T-cell (primary cell): ENCODE measurements at regions not wholly inside any gene's neighbourhood (a gene's known extent, or its start where the extent isn't known, plus 50 kb on each side); places are given as distances from the start of the nearest gene placed in this dataset.

Experiments used
- ATAC-seq, 4 experiments: fragments of 200-7000 bp in 3 of 4; fragments of 150-1000 bp in 1 of 4; cut with Tn5 transposase; replicated peaks in 1 of 4; 1 replicate in 3 of 4; 2 replicates in 1 of 4; pipeline ENCODE4 v1.10.0; 2021; ENCODE audit warnings: moderate library complexity in 3 of 4, mild to moderate bottlenecking in 2 of 4, moderate number of reproducible peaks in 1 of 4
- CTCF ChIA-PET, 2 donors: fragments of 300-600 bp; sonication (Branson Sonifier 250); formaldehyde crosslinking; loops; one replicate each; lab custom pipeline; 2022; ENCODE audit warnings: antibody characterized with exemption in 2 of 2; lab: Charles Lee
- POLR2A ChIA-PET, 2 donors: fragments of 300-600 bp; sonication (Branson Sonifier 250); formaldehyde crosslinking; loops; one replicate each; lab custom pipeline; 2022; ENCODE audit warnings: antibody characterized with exemption in 2 of 2; lab: Charles Lee
- DNase-seq, 35 experiments: peaks; one replicate each; pipeline versions ENCODE4 v3.0.0 to v3.0.0-alpha.2; 2013 to 2023
- H3K27ac ChIP-seq: one replicate; pipeline ENCODE4 v1.5.1; 2013; ENCODE audit warnings: low read length
- H3K27me3 ChIP-seq, 2 experiments: replicated peaks in 1 of 2; 1 replicate in 1 of 2; 2 replicates in 1 of 2; pipeline versions ENCODE4 v1.6.1 to v1.7.0; 2013; ENCODE audit warnings: low read length in 1 of 2, mixed read lengths in 1 of 2; ENCODE audit not compliant: control insufficient read depth in 2 of 2, insufficient read depth in 2 of 2; ENCODE audit errors: extremely low read depth in 1 of 2
- H3K36me3 ChIP-seq, 2 donors: 1 replicate in 1 of 2; 2 replicates in 1 of 2; pipeline versions ENCODE4 v1.6.1 to v1.7.0; 2013; ENCODE audit warnings: low read length in 1 of 2; ENCODE audit not compliant: control insufficient read depth in 2 of 2, insufficient read depth in 1 of 2; ENCODE audit errors: extremely low read depth in 1 of 2
- H3K4me1 ChIP-seq, 2 experiments: 1 replicate in 1 of 2; 2 replicates in 1 of 2; pipeline versions ENCODE4 v1.6.1 to v1.7.0; 2013; ENCODE audit warnings: low read length in 2 of 2, mixed read lengths in 1 of 2; ENCODE audit not compliant: insufficient read depth in 2 of 2, control insufficient read depth in 1 of 2; ENCODE audit errors: extremely low read depth in 1 of 2
- H3K4me3 ChIP-seq, 2 donors: 1 replicate in 1 of 2; 2 replicates in 1 of 2; pipeline versions ENCODE4 v1.5.1 to v1.7.0; 2013; ENCODE audit warnings: mild to moderate bottlenecking in 2 of 2, low read length in 1 of 2, moderate library complexity in 1 of 2; ENCODE audit not compliant: control insufficient read depth in 1 of 2; ENCODE audit errors: extremely low read depth in 1 of 2
- H3K9me3 ChIP-seq: 2 replicates; pipeline ENCODE4 v1.7.0; 2013
- H3K27ac Mint-ChIP-seq, 2 donors: one replicate each; pipeline ENCODE4 v1.8.0; 2020 to 2021; ENCODE audit warnings: mild to moderate bottlenecking in 2 of 2, mixed read lengths in 2 of 2
- H3K27me3 Mint-ChIP-seq, 2 donors: one replicate each; pipeline ENCODE4 v1.8.0; 2021 to 2022; ENCODE audit warnings: mixed read lengths in 2 of 2
- H3K36me3 Mint-ChIP-seq: one replicate; pipeline ENCODE4 v1.8.0; 2021; ENCODE audit warnings: mixed read lengths
- H3K4me1 Mint-ChIP-seq, 3 donors: one replicate each; pipeline ENCODE4 v1.8.0; 2020 to 2022; ENCODE audit warnings: mixed read lengths in 3 of 3, mild to moderate bottlenecking in 1 of 3
- H3K4me3 Mint-ChIP-seq, 3 donors: one replicate each; pipeline ENCODE4 v1.8.0; 2020 to 2022; ENCODE audit warnings: mild to moderate bottlenecking in 3 of 3, mixed read lengths in 3 of 3, moderate library complexity in 3 of 3
- H3K9me3 Mint-ChIP-seq, 3 donors: one replicate each; pipeline ENCODE4 v1.8.0; 2020 to 2022; ENCODE audit warnings: mixed read lengths in 3 of 3
- WGBS: methylation state at CpG from one replicate; pipeline ENCODE4 v1.1.5; 2013; ENCODE audit warnings: missing lambda C conversion rate; ENCODE audit not compliant: insufficient coverage; 5-methylcytosine and 5-hydroxymethylcytosine counted together

- 60% methylated on average over 1 of the region's 1 CpG for WGBS
- H3K36me3 ChIP-seq, result no peaks in the 10 kb centered on the region
- Mint-ChIP-seq H3K36me3 (no peaks in the 10 kb centered on the region), H3K27ac (no peak overlapping the region), H3K4me3 (no peak overlapping the region), H3K9me3 (peaks cover 11 to 20% (median 16%) of the 10 kb centered on the region in 3 donors), H3K4me1 (no peaks in the 10 kb centered on the region), H3K27me3 (no peaks in the 10 kb centered on the region)
- H3K27ac ChIP-seq, result no peak overlapping the region
- H3K9me3 ChIP-seq, result peaks cover 4% of the 10 kb centered on the region
- H3K4me1 ChIP-seq, result no peaks in the 10 kb centered on the region
- no peaks in the 10 kb centered on the region for H3K27me3 ChIP-seq
- CTCF ChIA-PET, result no interaction called here
- no peak overlapping the region for H3K4me3 ChIP-seq
- POLR2A ChIA-PET, result no interaction called here
- DNase-seq (no peak), ATAC-seq (no peak)
These were observed 2031.8 kb upstream of the CDH6 start for GRCh38 chr5:29161399-29162291.

GRCh38 chr5:29157975-29158374 lies 2035.5 kb upstream of the CDH6 start:
- Histone ChIP-seq H3K9me3 (no peaks in the 10 kb centered on the region), H3K4me3 (no peak overlapping the region), H3K4me1 (no peaks in the 10 kb centered on the region), H3K36me3 (no peaks in the 10 kb centered on the region), H3K27me3 (no peaks in the 10 kb centered on the region), H3K27ac (no peak overlapping the region)
- H3K4me3 Mint-ChIP-seq, result no peak overlapping the region
- H3K4me1 Mint-ChIP-seq, result no peaks in the 10 kb centered on the region
- WGBS, result no CpG with 5 or more reads among the region's 1 CpG
- no peak overlapping the region for H3K27ac Mint-ChIP-seq
- DNase-seq (no peak), ATAC-seq (no peak)
- peaks cover 13 to 24% (median 17%) of the 10 kb centered on the region in 3 donors for H3K9me3 Mint-ChIP-seq
- ChIA-PET CTCF (no interaction called here), POLR2A (no interaction called here)
- H3K27me3 Mint-ChIP-seq, result no peaks in the 10 kb centered on the region
- no peaks in the 10 kb centered on the region for H3K36me3 Mint-ChIP-seq

GRCh38 chr5:29150840-29151239 lies 2042.6 kb upstream of the CDH6 start:
- no peak overlapping the region for H3K4me3 Mint-ChIP-seq
- peaks cover 2% of the 10 kb centered on the region for H3K9me3 ChIP-seq
- no peak for DNase-seq
- H3K36me3 Mint-ChIP-seq, result no peaks in the 10 kb centered on the region
- H3K27me3 Mint-ChIP-seq, result no peaks in the 10 kb centered on the region
- ATAC-seq, result no peak
- no peak overlapping the region for H3K4me3 ChIP-seq
- ChIA-PET POLR2A (no interaction called here), CTCF (no interaction called here)
- H3K36me3 ChIP-seq, result no peaks in the 10 kb centered on the region
- H3K27ac Mint-ChIP-seq, result no peak overlapping the region
- H3K4me1 ChIP-seq, result no peaks in the 10 kb centered on the region
- no peaks in the 10 kb centered on the region for H3K27me3 ChIP-seq
- WGBS, result no CpG with 5 or more reads among the region's 2 CpGs
- H3K27ac ChIP-seq, result no peak overlapping the region
- H3K9me3 Mint-ChIP-seq, result peaks cover 3 to 15% (median 12%) of the 10 kb centered on the region in 3 donors
- H3K4me1 Mint-ChIP-seq, result no peaks in the 10 kb centered on the region

- Histone ChIP-seq H3K4me1 (no peaks in the 10 kb centered on the region), H3K9me3 (peaks cover 2% of the 10 kb centered on the region), H3K27me3 (no peaks in the 10 kb centered on the region), H3K36me3 (no peaks in the 10 kb centered on the region), H3K27ac (no peak overlapping the region), H3K4me3 (no peak overlapping the region)
- WGBS, result 57% methylated on average over 1 of the region's 2 CpGs
- DNase-seq (no peak), ATAC-seq (no peak)
- Mint-ChIP-seq H3K4me1 (no peaks in the 10 kb centered on the region), H3K9me3 (peaks cover 3 to 15% (median 11%) of the 10 kb centered on the region in 3 donors), H3K4me3 (no peak overlapping the region), H3K27me3 (no peaks in the 10 kb centered on the region), H3K36me3 (no peaks in the 10 kb centered on the region), H3K27ac (no peak overlapping the region)
- CTCF ChIA-PET, result no interaction called here
- POLR2A ChIA-PET, result no interaction called here
These were observed 2044.9 kb upstream of the CDH6 start for GRCh38 chr5:29148581-29148980.

GRCh38 chr5:29148073-29148472 lies 2045.4 kb upstream of the CDH6 start:
- peaks cover 3 to 11% (median 10%) of the 10 kb centered on the region in 3 donors for H3K9me3 Mint-ChIP-seq
- POLR2A ChIA-PET, result no interaction called here
- no peak for ATAC-seq
- no peaks in the 10 kb centered on the region for H3K4me1 ChIP-seq
- H3K9me3 ChIP-seq, result peaks cover 2% of the 10 kb centered on the region
- H3K4me3 ChIP-seq, result no peak overlapping the region
- DNase-seq, result no peak
- no peaks in the 10 kb centered on the region for H3K27me3 Mint-ChIP-seq
- H3K36me3 ChIP-seq, result no peaks in the 10 kb centered on the region
- H3K4me3 Mint-ChIP-seq, result no peak overlapping the region
- H3K27ac ChIP-seq, result no peak overlapping the region
- no peak overlapping the region for H3K27ac Mint-ChIP-seq
- H3K27me3 ChIP-seq, result no peaks in the 10 kb centered on the region
- CTCF ChIA-PET, result no interaction called here
- H3K4me1 Mint-ChIP-seq, result no peaks in the 10 kb centered on the region
- H3K36me3 Mint-ChIP-seq, result no peaks in the 10 kb centered on the region
- 86% methylated on average over 1 of the region's 3 CpGs for WGBS

GRCh38 chr5:29143266-29143665 lies 2050.2 kb upstream of the CDH6 start:
- Mint-ChIP-seq H3K9me3 (peaks cover 4 to 12% (median 4%) of the 10 kb centered on the region in 3 donors), H3K36me3 (no peaks in the 10 kb centered on the region), H3K27ac (no peak overlapping the region), H3K4me3 (no peak overlapping the region), H3K27me3 (no peaks in the 10 kb centered on the region), H3K4me1 (no peaks in the 10 kb centered on the region)
- ChIA-PET POLR2A (no interaction called here), CTCF (no interaction called here)
- Histone ChIP-seq H3K27me3 (no peaks in the 10 kb centered on the region), H3K4me3 (no peak overlapping the region), H3K27ac (no peak overlapping the region), H3K4me1 (no peaks in the 10 kb centered on the region), H3K9me3 (no peaks in the 10 kb centered on the region), H3K36me3 (no peaks in the 10 kb centered on the region)
- 29% methylated on average over 1 of the region's 1 CpG for WGBS
- ATAC-seq (no peak), DNase-seq (no peak)
